ENCODE measurements at regions not wholly inside any gene's neighbourhood (a gene's known extent, or its start where the extent isn't known, plus 50 kb on each side); places are given as distances from the start of the nearest gene placed in this dataset.

GRCh38 chr3:19029837-19030521 lies 118.3 kb upstream of the KCNH8 start:
- Histone ChIP-seq H2AFZ (ENCODE audit: insufficient read depth, low read depth, low read length, poor library complexity, severe bottlenecking) (no peak overlapping the region), H3K9me3 (replicated peaks in 1 of 2; ENCODE audit: control insufficient read depth in 1 of 2, insufficient read depth in 1 of 2, low read length in 2 of 2) (peaks cover 0 to 4% of the 10 kb centered on the region in 2 donors), H3K79me2 (ENCODE audit: insufficient read depth, low read length) (no peaks in the 10 kb centered on the region), H4K20me1 (ENCODE audit: insufficient read depth, low read length) (no peaks in the 10 kb centered on the region), H3K4me3 (replicated peaks in 1 of 3; ENCODE audit: low read depth in 2 of 3, low read length in 3 of 3) (no peak overlapping the region), H3K9ac (ENCODE audit: insufficient read depth, low read length, poor library complexity, severe bottlenecking) (no peak overlapping the region), H3K36me3 (replicated peaks in 1 of 2; ENCODE audit: control insufficient read depth in 1 of 2, insufficient read depth in 2 of 2, low read length in 2 of 2) (no peaks in the 10 kb centered on the region), H3K4me2 (replicated peaks; ENCODE audit: extremely low read depth, low read length, poor library complexity, severe bottlenecking) (no peak overlapping the region), H3K27ac (ENCODE audit: low read depth in 1 of 2, low read length in 2 of 2) (no peak overlapping the region), H3K4me1 (ENCODE audit: control insufficient read depth in 1 of 2, insufficient read depth in 2 of 2, low read length in 2 of 2) (no peaks in the 10 kb centered on the region), H3K27me3 (ENCODE audit: control insufficient read depth in 2 of 2, insufficient read depth in 2 of 2, low read length in 2 of 2) (no peaks in the 10 kb centered on the region)
- TF ChIP-seq, protein P1, sequence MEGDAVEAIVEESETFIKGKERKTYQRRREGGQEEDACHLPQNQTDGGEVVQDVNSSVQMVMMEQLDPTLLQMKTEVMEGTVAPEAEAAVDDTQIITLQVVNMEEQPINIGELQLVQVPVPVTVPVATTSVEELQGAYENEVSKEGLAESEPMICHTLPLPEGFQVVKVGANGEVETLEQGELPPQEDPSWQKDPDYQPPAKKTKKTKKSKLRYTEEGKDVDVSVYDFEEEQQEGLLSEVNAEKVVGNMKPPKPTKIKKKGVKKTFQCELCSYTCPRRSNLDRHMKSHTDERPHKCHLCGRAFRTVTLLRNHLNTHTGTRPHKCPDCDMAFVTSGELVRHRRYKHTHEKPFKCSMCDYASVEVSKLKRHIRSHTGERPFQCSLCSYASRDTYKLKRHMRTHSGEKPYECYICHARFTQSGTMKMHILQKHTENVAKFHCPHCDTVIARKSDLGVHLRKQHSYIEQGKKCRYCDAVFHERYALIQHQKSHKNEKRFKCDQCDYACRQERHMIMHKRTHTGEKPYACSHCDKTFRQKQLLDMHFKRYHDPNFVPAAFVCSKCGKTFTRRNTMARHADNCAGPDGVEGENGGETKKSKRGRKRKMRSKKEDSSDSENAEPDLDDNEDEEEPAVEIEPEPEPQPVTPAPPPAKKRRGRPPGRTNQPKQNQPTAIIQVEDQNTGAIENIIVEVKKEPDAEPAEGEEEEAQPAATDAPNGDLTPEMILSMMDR (IDR thresholded peaks at IDR 0.05): no peak
- no peak overlapping the region for H3K27ac Mint-ChIP-seq
- H3K4me1 Mint-ChIP-seq: no peaks in the 10 kb centered on the region
- no peaks in the 10 kb centered on the region for H3K36me3 Mint-ChIP-seq
- intact Hi-C loops (cut with micrococcal nuclease): no loop called here
- H3K27me3 Mint-ChIP-seq (ENCODE audit: low read depth in 3 of 3): peaks cover 0 to 2% (median 0%) of the 10 kb centered on the region in 3 donors
- 86% methylated on average over 1 of the region's 2 CpGs for WGBS (ENCODE audit: insufficient coverage)
- peaks cover 0 to 10% (median 2%) of the 10 kb centered on the region in 7 donors for H3K9me3 Mint-ChIP-seq
- no peak for DNase-seq
- no peak overlapping the region for H3K4me3 Mint-ChIP-seq

- H4K20me1 ChIP-seq (ENCODE audit: insufficient read depth, low read length): no peaks in the 10 kb centered on the region
- no peaks in the 10 kb centered on the region for H3K9me3 ChIP-seq (replicated peaks in 1 of 2; ENCODE audit: control insufficient read depth in 1 of 2, insufficient read depth in 1 of 2, low read length in 2 of 2)
- H3K4me3 ChIP-seq (replicated peaks in 1 of 3; ENCODE audit: low read depth in 2 of 3, low read length in 3 of 3): no peak overlapping the region
- no peak overlapping the region for H2AFZ ChIP-seq (ENCODE audit: insufficient read depth, low read depth, low read length, poor library complexity, severe bottlenecking)
- no peaks in the 10 kb centered on the region for H3K27me3 Mint-ChIP-seq (ENCODE audit: low read depth in 3 of 3)
- H3K4me1 Mint-ChIP-seq: no peaks in the 10 kb centered on the region
- no peak overlapping the region for H3K9ac ChIP-seq (ENCODE audit: insufficient read depth, low read length, poor library complexity, severe bottlenecking)
- TF ChIP-seq, protein P1 (IDR thresholded peaks at IDR 0.05): no peak
- no peaks in the 10 kb centered on the region for H3K4me1 ChIP-seq (ENCODE audit: control insufficient read depth in 1 of 2, insufficient read depth in 2 of 2, low read length in 2 of 2)
- no peak overlapping the region for H3K27ac Mint-ChIP-seq
- intact Hi-C loops (cut with micrococcal nuclease): no loop called here
- H3K4me3 Mint-ChIP-seq: no peak overlapping the region
- H3K79me2 ChIP-seq (ENCODE audit: insufficient read depth, low read length): no peaks in the 10 kb centered on the region
- no peaks in the 10 kb centered on the region for H3K27me3 ChIP-seq (ENCODE audit: control insufficient read depth in 2 of 2, insufficient read depth in 2 of 2, low read length in 2 of 2)
- no peak overlapping the region for H3K27ac ChIP-seq (ENCODE audit: low read depth in 1 of 2, low read length in 2 of 2)
- no CpG with 5 or more reads among the region's 1 CpG for WGBS (ENCODE audit: insufficient coverage)
- H3K36me3 ChIP-seq (replicated peaks in 1 of 2; ENCODE audit: control insufficient read depth in 1 of 2, insufficient read depth in 2 of 2, low read length in 2 of 2): no peaks in the 10 kb centered on the region
- H3K4me2 ChIP-seq (replicated peaks; ENCODE audit: extremely low read depth, low read length, poor library complexity, severe bottlenecking): no peak overlapping the region
- DNase-seq: no peak
- H3K36me3 Mint-ChIP-seq: no peaks in the 10 kb centered on the region
- H3K9me3 Mint-ChIP-seq: no peaks in the 10 kb centered on the region
Measured at GRCh38 chr3:19025441-19025840, 122.9 kb upstream of the KCNH8 start.
